K562 (cell line): ENCODE measurements at regions not wholly inside any gene's neighbourhood (a gene's known extent, or its start where the extent isn't known, plus 50 kb on each side); places are given as distances from the start of the nearest gene placed in this dataset.

Source experiments
- CAMTA2 ChIP-seq: fragments of 250-450 bp; sonication (Bioruptor Pico); conservative IDR thresholded peaks from 2 replicates; pipeline ENCODE4 v1.5.1; 2022
- MCM5 ChIP-seq: fragments of 450-650 bp; IDR thresholded peaks from 2 replicates; pipeline ENCODE4 v1.6.1; 2016; ENCODE audit warnings: low read depth
- MTA3 ChIP-seq: fragments of 450-650 bp; formaldehyde crosslinking; IDR thresholded peaks from 2 replicates; pipeline ENCODE4 v1.6.1; 2017; ENCODE audit warnings: mild to moderate bottlenecking, borderline replicate concordance
- NFE2L1 ChIP-seq: fragments of 450-650 bp; IDR thresholded peaks from 2 replicates; pipeline ENCODE4 v1.6.1; 2016; ENCODE audit warnings: missing genetic modification characterization, low read depth, mild to moderate bottlenecking, missing compliant biosample characterization, moderate library complexity, borderline replicate concordance
- POLR2AphosphoS2 ChIP-seq: IDR thresholded peaks from 2 replicates; pipeline ENCODE4 v1.6.1; 2012; ENCODE audit warnings: low read length, improper control_type of control experiment
- ZFP1 ChIP-seq: fragments of 450-650 bp; formaldehyde crosslinking; IDR thresholded peaks from 2 replicates; pipeline ENCODE4 v1.4.0; 2020; ENCODE audit warnings: mild to moderate bottlenecking, mixed read lengths
- ZNF316 ChIP-seq: fragments of 450-650 bp; IDR thresholded peaks from 2 replicates; pipeline ENCODE4 v1.6.1; 2016
- TF ChIP-seq, protein P1 (sequence below): IDR thresholded peaks from 2 replicates; pipeline ENCODE4 v1.6.1; 2016; ENCODE audit warnings: missing genetic modification characterization, missing compliant biosample characterization
- TF ChIP-seq, protein P2 (sequence below): sonication (generic); formaldehyde crosslinking; IDR thresholded peaks from 2 replicates; pipeline ENCODE4 v1.8.1; 2023; ENCODE audit warnings: mild to moderate bottlenecking, missing genetic modification reagents

DNA sequence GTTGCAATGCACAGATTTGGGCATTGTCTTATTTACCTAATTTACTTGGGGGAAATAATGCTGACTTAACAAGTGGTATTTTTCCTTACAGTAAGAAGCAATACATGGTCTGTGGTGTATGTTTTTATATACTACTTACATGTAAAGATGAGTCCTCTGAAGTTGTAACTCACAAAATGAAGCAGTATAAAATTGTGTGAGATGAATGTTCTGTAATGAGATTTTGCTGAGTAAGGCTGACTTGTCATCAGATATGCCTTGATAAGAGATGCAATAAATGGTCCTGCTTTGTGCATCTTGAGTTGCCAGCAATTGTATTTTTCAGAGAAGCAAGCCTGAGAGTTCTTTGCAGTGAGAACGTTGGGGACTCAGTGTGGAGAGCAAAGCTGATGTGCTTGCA is 92.2 kb upstream of the GNAQ start (continued):
- no peak for TF ChIP-seq MTA3
- TF ChIP-seq POLR2AphosphoS2 = no peak
- TF ChIP-seq, protein P1, sequence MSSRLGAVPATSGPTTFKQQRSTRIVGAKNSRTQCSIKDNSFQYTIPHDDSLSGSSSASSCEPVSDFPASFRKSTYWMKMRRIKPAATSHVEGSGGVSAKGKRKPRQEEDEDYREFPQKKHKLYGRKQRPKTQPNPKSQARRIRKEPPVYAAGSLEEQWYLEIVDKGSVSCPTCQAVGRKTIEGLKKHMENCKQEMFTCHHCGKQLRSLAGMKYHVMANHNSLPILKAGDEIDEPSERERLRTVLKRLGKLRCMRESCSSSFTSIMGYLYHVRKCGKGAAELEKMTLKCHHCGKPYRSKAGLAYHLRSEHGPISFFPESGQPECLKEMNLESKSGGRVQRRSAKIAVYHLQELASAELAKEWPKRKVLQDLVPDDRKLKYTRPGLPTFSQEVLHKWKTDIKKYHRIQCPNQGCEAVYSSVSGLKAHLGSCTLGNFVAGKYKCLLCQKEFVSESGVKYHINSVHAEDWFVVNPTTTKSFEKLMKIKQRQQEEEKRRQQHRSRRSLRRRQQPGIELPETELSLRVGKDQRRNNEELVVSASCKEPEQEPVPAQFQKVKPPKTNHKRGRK (tag) = no peak
- no peak for TF ChIP-seq MCM5
- TF ChIP-seq ZFP1 (CRISPR knock-in tag) = no peak
- no peak for TF ChIP-seq NFE2L1 (tag)
- no peak for TF ChIP-seq CAMTA2 (CRISPR knock-in tag)
- TF ChIP-seq ZNF316 = peak; percentile 56
- TF ChIP-seq, protein P2, sequence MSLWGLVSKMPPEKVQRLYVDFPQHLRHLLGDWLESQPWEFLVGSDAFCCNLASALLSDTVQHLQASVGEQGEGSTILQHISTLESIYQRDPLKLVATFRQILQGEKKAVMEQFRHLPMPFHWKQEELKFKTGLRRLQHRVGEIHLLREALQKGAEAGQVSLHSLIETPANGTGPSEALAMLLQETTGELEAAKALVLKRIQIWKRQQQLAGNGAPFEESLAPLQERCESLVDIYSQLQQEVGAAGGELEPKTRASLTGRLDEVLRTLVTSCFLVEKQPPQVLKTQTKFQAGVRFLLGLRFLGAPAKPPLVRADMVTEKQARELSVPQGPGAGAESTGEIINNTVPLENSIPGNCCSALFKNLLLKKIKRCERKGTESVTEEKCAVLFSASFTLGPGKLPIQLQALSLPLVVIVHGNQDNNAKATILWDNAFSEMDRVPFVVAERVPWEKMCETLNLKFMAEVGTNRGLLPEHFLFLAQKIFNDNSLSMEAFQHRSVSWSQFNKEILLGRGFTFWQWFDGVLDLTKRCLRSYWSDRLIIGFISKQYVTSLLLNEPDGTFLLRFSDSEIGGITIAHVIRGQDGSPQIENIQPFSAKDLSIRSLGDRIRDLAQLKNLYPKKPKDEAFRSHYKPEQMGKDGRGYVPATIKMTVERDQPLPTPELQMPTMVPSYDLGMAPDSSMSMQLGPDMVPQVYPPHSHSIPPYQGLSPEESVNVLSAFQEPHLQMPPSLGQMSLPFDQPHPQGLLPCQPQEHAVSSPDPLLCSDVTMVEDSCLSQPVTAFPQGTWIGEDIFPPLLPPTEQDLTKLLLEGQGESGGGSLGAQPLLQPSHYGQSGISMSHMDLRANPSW (CRISPR knock-in tag) = no peak
